Keratinocyte (primary cell): ENCODE measurements at regions not wholly inside any gene's neighbourhood (a gene's known extent, or its start where the extent isn't known, plus 50 kb on each side); places are given as distances from the start of the nearest gene placed in this dataset.

Experiments used
- DNase-seq: peaks from one replicate; pipeline ENCODE4 v3.0.0-alpha.2; 2011; ENCODE audit warnings: low read depth, missing footprints, low spot score
- FAIRE-seq: peaks from 2 replicates; lab custom pipeline; 2011; peaks lifted over from hg19 to GRCh38; lab: Jason Lieb, UNC
- H2AFZ ChIP-seq: 2 replicates; pipeline ENCODE4 v1.6.0; 2012; ENCODE audit warnings: low read length, control low read depth, inconsistent platforms; ENCODE audit not compliant: control insufficient read depth
- H3K27ac ChIP-seq: 2 replicates; pipeline ENCODE4 v1.5.1; 2011; ENCODE audit warnings: low read length; ENCODE audit not compliant: control insufficient read depth, insufficient read depth
- H3K27me3 ChIP-seq: 3 replicates; pipeline ENCODE4 v1.6.0; 2011; ENCODE audit warnings: low read length; ENCODE audit not compliant: control insufficient read depth, insufficient read depth; ENCODE audit errors: extremely low read depth
- H3K36me3 ChIP-seq, 2 experiments: 2 replicates in 1 of 2; 3 replicates in 1 of 2; pipeline ENCODE4 v1.5.1; 2011; ENCODE audit warnings: low read length in 2 of 2, mild to moderate bottlenecking in 1 of 2; ENCODE audit not compliant: control insufficient read depth in 2 of 2, insufficient read depth in 2 of 2; ENCODE audit errors: extremely low read depth in 1 of 2
- H3K4me1 ChIP-seq: 3 replicates; pipeline ENCODE4 v1.5.1; 2011; ENCODE audit warnings: low read length; ENCODE audit not compliant: control insufficient read depth, insufficient read depth; ENCODE audit errors: extremely low read depth
- H3K4me2 ChIP-seq: 3 replicates; pipeline ENCODE4 v1.6.0; 2011; ENCODE audit warnings: low read depth, low read length; ENCODE audit not compliant: control insufficient read depth, insufficient read depth; ENCODE audit errors: extremely low read depth
- H3K4me3 ChIP-seq, 3 experiments: fragments of 200-600 bp in 1 of 3; sonication (generic) in 1 of 3; 2 replicates in 2 of 3; 3 replicates in 1 of 3; pipeline ENCODE4 v1.5.1; 2011 to 2016; ENCODE audit warnings: low read length in 3 of 3, mild to moderate bottlenecking in 3 of 3, control low read depth in 2 of 3, inconsistent platforms in 1 of 3, low read depth in 1 of 3, mixed read lengths in 1 of 3, mixed run types in 1 of 3, moderate library complexity in 1 of 3; ENCODE audit not compliant: control insufficient read depth in 2 of 3, insufficient read depth in 2 of 3; ENCODE audit errors: extremely low read depth in 1 of 3
- H3K79me2 ChIP-seq: 2 replicates; pipeline ENCODE4 v1.6.0; 2012; ENCODE audit warnings: low read length; ENCODE audit not compliant: control insufficient read depth, insufficient read depth
- H3K9ac ChIP-seq: 3 replicates; pipeline ENCODE4 v1.6.0; 2011; ENCODE audit warnings: low read length; ENCODE audit not compliant: control insufficient read depth, insufficient read depth; ENCODE audit errors: extremely low read depth
- H3K9me1 ChIP-seq: 3 replicates; pipeline ENCODE4 v1.6.0; 2011; ENCODE audit warnings: low read length; ENCODE audit not compliant: control insufficient read depth, insufficient read depth; ENCODE audit errors: extremely low read depth
- H3K9me3 ChIP-seq: 2 replicates; pipeline ENCODE4 v1.5.1; 2012; ENCODE audit warnings: low read depth, low read length; ENCODE audit not compliant: control insufficient read depth
- H4K20me1 ChIP-seq: 3 replicates; pipeline ENCODE4 v1.6.0; 2011; ENCODE audit warnings: low read length; ENCODE audit not compliant: control insufficient read depth, insufficient read depth; ENCODE audit errors: extremely low read depth
- EZH2 ChIP-seq: IDR thresholded peaks from one replicate; pipeline ENCODE4 v1.6.1; 2012; ENCODE audit warnings: inconsistent platforms, mild to moderate bottlenecking, low read length, moderate library complexity
- dilution Hi-C: fragments of 300-500 bp; cut with MboI; formaldehyde crosslinking; loops from one replicate; pipeline ENCODE4 v1.7.0; 2020; ENCODE audit warnings: low sequenced_read_pairs; ENCODE audit not compliant: extremely low pct_ligation_motif_present
- small RNA-seq, 3 experiments: library from RNA; depleted of rRNA; stranded (forward); fragments of <200 nt; gene quantifications; one replicate each; pipeline ENCODE3, GENCODE V24; 2012; ENCODE audit warnings: low read depth in 3 of 3, low replicate concordance in 1 of 3; ENCODE audit not compliant: insufficient read length in 3 of 3

- dilution Hi-C loops, result no loop called here
- DNase-seq, result no peak
Observed at GRCh38 chr3:163071713-163072112, 1575.1 kb downstream of the OTOL1 start.

More at GRCh38 chr3:163071713-163072112, 1575.1 kb downstream of the OTOL1 start:
- H3K27me3 ChIP-seq, result no peaks in the 10 kb centered on the region
- TF ChIP-seq EZH2, result no peak
- H3K9me1 ChIP-seq, result no peaks in the 10 kb centered on the region
- H3K4me3 ChIP-seq, result no peak overlapping the region
- H4K20me1 ChIP-seq, result no peaks in the 10 kb centered on the region
- no peaks in the 10 kb centered on the region for H3K4me1 ChIP-seq
- H3K27ac ChIP-seq, result no peak overlapping the region
- no peak overlapping the region for H3K9ac ChIP-seq
- no peak overlapping the region for H3K4me2 ChIP-seq
- H3K9me3 ChIP-seq, result peaks cover 5% of the 10 kb centered on the region
- H2AFZ ChIP-seq, result no peak overlapping the region
- no peak for FAIRE-seq
- H3K36me3 ChIP-seq, result no peaks in the 10 kb centered on the region
- H3K79me2 ChIP-seq, result no peaks in the 10 kb centered on the region

Small RNA genes lying in the stretch of these regions (small RNA-seq; reads per million reads assigned to genes)
- 0 reads per million in 3 experiments for gene AC128716.1
